RKO (cell line): ENCODE measurements at regions not wholly inside any gene's neighbourhood (a gene's known extent, or its start where the extent isn't known, plus 50 kb on each side); places are given as distances from the start of the nearest gene placed in this dataset.
"Not testable (repeated sequence)": the region's sequence is repeated elsewhere in the genome, so short reads cannot be mapped to it uniquely, and the experiment has no call there.

ENCODE experiments used
- DNase-seq: peaks from one replicate; pipeline ENCODE4 v3.0.0-alpha.2; 2016; ENCODE audit warnings: low spot score

GRCh38 chrX:94834226-94834625 lies 1160.2 kb downstream of the FAM133A start:
- DNase-seq, result no peak

GRCh38 chrX:94850811-94851210 lies 1176.8 kb downstream of the FAM133A start:
- DNase-seq, result no peak

GRCh38 chrX:94854251-94854650 lies 1180.2 kb downstream of the FAM133A start:
- DNase-seq, result no peak

GRCh38 chrX:94862470-94862869 lies 1188.5 kb downstream of the FAM133A start:
- not testable (repeated sequence) for DNase-seq

GRCh38 chrX:94871640-94872039 lies 1197.6 kb downstream of the FAM133A start:
- DNase-seq, result no peak

GRCh38 chrX:94901849-94902248 lies 1227.8 kb downstream of the FAM133A start:
- DNase-seq, result no peak

GRCh38 chrX:94908171-94908570 lies 1234.2 kb downstream of the FAM133A start:
- no peak for DNase-seq

- no peak for DNase-seq
Measured at GRCh38 chrX:94908648-94909047, 1234.6 kb downstream of the FAM133A start.

- DNase-seq, result no peak
Measured at GRCh38 chrX:94914235-94914634, 1240.2 kb downstream of the FAM133A start.

GRCh38 chrX:94932278-94932965 lies 1258.4 kb downstream of the FAM133A start:
- no peak for DNase-seq

- DNase-seq, result no peak
Measured at GRCh38 chrX:94936722-94937121, 1262.7 kb downstream of the FAM133A start.

GRCh38 chrX:94937491-94937890 lies 1263.5 kb downstream of the FAM133A start:
- DNase-seq, result no peak

- DNase-seq, result no peak
Measured at GRCh38 chrX:94942603-94943002, 1268.6 kb downstream of the FAM133A start.

GRCh38 chrX:94946137-94946536 lies 1272.1 kb downstream of the FAM133A start:
- DNase-seq, result not testable (repeated sequence)

GRCh38 chrX:94961730-94962129 lies 1287.7 kb downstream of the FAM133A start:
- no peak for DNase-seq

GRCh38 chrX:94977562-94977961 lies 1303.6 kb downstream of the FAM133A start:
- DNase-seq, result no peak

- DNase-seq, result no peak
Measured at GRCh38 chrX:94977986-94978385, 1304.0 kb downstream of the FAM133A start.
